GM23338 (cell line): ENCODE measurements at regions not wholly inside any gene's neighbourhood (a gene's known extent, or its start where the extent isn't known, plus 50 kb on each side); places are given as distances from the start of the nearest gene placed in this dataset.

Source experiments
- ATAC-seq: fragments of 200-7000 bp; cut with Tn5 transposase; 3 replicates; pipeline ENCODE4 v1.9.1; 2020
- DNase-seq: peaks from one replicate; pipeline ENCODE4 v3.0.0-alpha.2; 2015; ENCODE audit warnings: low spot score
- H2AFZ ChIP-seq: fragments of 200-600 bp; sonication (generic); 2 replicates; pipeline ENCODE4 v1.8.0; 2016; ENCODE audit warnings: antibody characterized with exemption, mild to moderate bottlenecking, moderate library complexity
- H3F3A ChIP-seq: fragments of 200-600 bp; sonication (generic); replicated peaks from 2 replicates; pipeline ENCODE4 v1.8.0; 2017; ENCODE audit warnings: antibody characterized with exemption, mixed run types, low read depth
- H3K27ac ChIP-seq: fragments of 200-600 bp; sonication (generic); 2 replicates; pipeline ENCODE4 v1.6.1; 2016; ENCODE audit warnings: low read depth
- H3K27me3 ChIP-seq: fragments of 200-600 bp; sonication (generic); 2 replicates; pipeline ENCODE4 v1.8.0; 2016; ENCODE audit warnings: mild to moderate bottlenecking, mixed run types, moderate library complexity; ENCODE audit not compliant: insufficient read depth
- H3K36me3 ChIP-seq: fragments of 200-600 bp; sonication (generic); 2 replicates; pipeline ENCODE4 v1.8.0; 2016; ENCODE audit warnings: mild to moderate bottlenecking; ENCODE audit not compliant: insufficient read depth
- H3K4me1 ChIP-seq: fragments of 200-600 bp; sonication (generic); 2 replicates; pipeline ENCODE4 v1.8.0; 2016; ENCODE audit warnings: mild to moderate bottlenecking, moderate library complexity; ENCODE audit not compliant: insufficient read depth
- H3K4me2 ChIP-seq: fragments of 200-600 bp; sonication (generic); 2 replicates; pipeline ENCODE4 v1.7.1; 2017; ENCODE audit warnings: mixed run types
- H3K4me3 ChIP-seq: fragments of 200-600 bp; sonication (generic); 2 replicates; pipeline ENCODE4 v1.6.1; 2016; ENCODE audit warnings: mixed run types
- H3K79me2 ChIP-seq: fragments of 200-600 bp; sonication (generic); replicated peaks from 2 replicates; pipeline ENCODE4 v1.8.0; 2017; ENCODE audit warnings: mild to moderate bottlenecking; ENCODE audit not compliant: insufficient read depth
- H3K9me2 ChIP-seq: fragments of 200-600 bp; sonication (generic); 2 replicates; pipeline ENCODE4 v1.8.0; 2017; ENCODE audit not compliant: insufficient read depth
- H4K20me1 ChIP-seq: fragments of 200-600 bp; sonication (generic); replicated peaks from 2 replicates; pipeline ENCODE4 v1.8.0; 2017; ENCODE audit warnings: mild to moderate bottlenecking; ENCODE audit not compliant: insufficient read depth
- H3K27ac Mint-ChIP-seq: 2 replicates; pipeline ENCODE4 v1.8.0; 2020; ENCODE audit warnings: inconsistent platforms, mild to moderate bottlenecking, moderate library complexity, mixed read lengths
- H3K27me3 Mint-ChIP-seq: 3 replicates; pipeline ENCODE4 v1.8.0; 2022; ENCODE audit warnings: low read depth, mild to moderate bottlenecking, moderate library complexity, mixed read lengths, inconsistent platforms; ENCODE audit not compliant: insufficient read depth, poor library complexity
- H3K36me3 Mint-ChIP-seq: 3 replicates; pipeline ENCODE4 v1.8.0; 2021; ENCODE audit warnings: low read depth, mild to moderate bottlenecking, inconsistent platforms, moderate library complexity, mixed read lengths
- H3K4me1 Mint-ChIP-seq: 3 replicates; pipeline ENCODE4 v1.8.0; 2020; ENCODE audit warnings: mild to moderate bottlenecking, inconsistent platforms, mixed read lengths
- H3K4me3 Mint-ChIP-seq: 3 replicates; pipeline ENCODE4 v1.8.0; 2021; ENCODE audit warnings: moderate library complexity, mild to moderate bottlenecking, inconsistent platforms, mixed read lengths
- H3K9me3 Mint-ChIP-seq: 3 replicates; pipeline ENCODE4 v1.8.0; 2020; ENCODE audit warnings: moderate library complexity, mild to moderate bottlenecking, inconsistent platforms, mixed read lengths
- JUNB ChIP-seq: IDR thresholded peaks from one replicate; pipeline ENCODE4 v1.6.1; 2016; ENCODE audit warnings: antibody characterized with exemption; ENCODE audit not compliant: unreplicated experiment
- ZNF114 ChIP-seq: fragments of 250-450 bp; sonication (Bioruptor Pico); IDR thresholded peaks from 2 replicates; pipeline ENCODE4 v1.5.0; 2020; ENCODE audit warnings: mild to moderate bottlenecking, moderate library complexity
- TF ChIP-seq, protein P1 (sequence below): fragments of 250-450 bp; sonication (Bioruptor Pico); IDR thresholded peaks from 2 replicates; pipeline ENCODE4 v1.5.0; 2020; ENCODE audit warnings: mild to moderate bottlenecking, moderate library complexity

DNA sequence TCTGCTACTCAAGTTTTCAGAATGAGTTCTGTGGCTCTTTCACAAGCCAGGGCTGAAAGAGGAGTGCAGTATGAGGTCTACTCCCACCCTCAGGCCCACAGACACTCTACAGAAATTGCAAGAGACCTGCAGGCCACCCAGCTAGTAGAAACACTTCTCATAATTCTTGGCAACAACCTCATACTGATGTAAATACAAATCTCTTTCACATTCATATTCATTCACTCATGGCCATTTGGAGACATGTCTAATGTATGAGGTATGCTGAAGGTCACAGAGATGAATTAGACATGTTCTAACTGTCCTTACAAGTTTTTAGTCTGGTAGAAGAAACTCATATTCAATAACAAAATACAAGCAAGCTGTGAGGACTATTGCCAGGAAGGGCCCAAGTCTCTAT is 83.8 kb upstream of the KLHL29 start (continued):
- TF ChIP-seq, protein P1, sequence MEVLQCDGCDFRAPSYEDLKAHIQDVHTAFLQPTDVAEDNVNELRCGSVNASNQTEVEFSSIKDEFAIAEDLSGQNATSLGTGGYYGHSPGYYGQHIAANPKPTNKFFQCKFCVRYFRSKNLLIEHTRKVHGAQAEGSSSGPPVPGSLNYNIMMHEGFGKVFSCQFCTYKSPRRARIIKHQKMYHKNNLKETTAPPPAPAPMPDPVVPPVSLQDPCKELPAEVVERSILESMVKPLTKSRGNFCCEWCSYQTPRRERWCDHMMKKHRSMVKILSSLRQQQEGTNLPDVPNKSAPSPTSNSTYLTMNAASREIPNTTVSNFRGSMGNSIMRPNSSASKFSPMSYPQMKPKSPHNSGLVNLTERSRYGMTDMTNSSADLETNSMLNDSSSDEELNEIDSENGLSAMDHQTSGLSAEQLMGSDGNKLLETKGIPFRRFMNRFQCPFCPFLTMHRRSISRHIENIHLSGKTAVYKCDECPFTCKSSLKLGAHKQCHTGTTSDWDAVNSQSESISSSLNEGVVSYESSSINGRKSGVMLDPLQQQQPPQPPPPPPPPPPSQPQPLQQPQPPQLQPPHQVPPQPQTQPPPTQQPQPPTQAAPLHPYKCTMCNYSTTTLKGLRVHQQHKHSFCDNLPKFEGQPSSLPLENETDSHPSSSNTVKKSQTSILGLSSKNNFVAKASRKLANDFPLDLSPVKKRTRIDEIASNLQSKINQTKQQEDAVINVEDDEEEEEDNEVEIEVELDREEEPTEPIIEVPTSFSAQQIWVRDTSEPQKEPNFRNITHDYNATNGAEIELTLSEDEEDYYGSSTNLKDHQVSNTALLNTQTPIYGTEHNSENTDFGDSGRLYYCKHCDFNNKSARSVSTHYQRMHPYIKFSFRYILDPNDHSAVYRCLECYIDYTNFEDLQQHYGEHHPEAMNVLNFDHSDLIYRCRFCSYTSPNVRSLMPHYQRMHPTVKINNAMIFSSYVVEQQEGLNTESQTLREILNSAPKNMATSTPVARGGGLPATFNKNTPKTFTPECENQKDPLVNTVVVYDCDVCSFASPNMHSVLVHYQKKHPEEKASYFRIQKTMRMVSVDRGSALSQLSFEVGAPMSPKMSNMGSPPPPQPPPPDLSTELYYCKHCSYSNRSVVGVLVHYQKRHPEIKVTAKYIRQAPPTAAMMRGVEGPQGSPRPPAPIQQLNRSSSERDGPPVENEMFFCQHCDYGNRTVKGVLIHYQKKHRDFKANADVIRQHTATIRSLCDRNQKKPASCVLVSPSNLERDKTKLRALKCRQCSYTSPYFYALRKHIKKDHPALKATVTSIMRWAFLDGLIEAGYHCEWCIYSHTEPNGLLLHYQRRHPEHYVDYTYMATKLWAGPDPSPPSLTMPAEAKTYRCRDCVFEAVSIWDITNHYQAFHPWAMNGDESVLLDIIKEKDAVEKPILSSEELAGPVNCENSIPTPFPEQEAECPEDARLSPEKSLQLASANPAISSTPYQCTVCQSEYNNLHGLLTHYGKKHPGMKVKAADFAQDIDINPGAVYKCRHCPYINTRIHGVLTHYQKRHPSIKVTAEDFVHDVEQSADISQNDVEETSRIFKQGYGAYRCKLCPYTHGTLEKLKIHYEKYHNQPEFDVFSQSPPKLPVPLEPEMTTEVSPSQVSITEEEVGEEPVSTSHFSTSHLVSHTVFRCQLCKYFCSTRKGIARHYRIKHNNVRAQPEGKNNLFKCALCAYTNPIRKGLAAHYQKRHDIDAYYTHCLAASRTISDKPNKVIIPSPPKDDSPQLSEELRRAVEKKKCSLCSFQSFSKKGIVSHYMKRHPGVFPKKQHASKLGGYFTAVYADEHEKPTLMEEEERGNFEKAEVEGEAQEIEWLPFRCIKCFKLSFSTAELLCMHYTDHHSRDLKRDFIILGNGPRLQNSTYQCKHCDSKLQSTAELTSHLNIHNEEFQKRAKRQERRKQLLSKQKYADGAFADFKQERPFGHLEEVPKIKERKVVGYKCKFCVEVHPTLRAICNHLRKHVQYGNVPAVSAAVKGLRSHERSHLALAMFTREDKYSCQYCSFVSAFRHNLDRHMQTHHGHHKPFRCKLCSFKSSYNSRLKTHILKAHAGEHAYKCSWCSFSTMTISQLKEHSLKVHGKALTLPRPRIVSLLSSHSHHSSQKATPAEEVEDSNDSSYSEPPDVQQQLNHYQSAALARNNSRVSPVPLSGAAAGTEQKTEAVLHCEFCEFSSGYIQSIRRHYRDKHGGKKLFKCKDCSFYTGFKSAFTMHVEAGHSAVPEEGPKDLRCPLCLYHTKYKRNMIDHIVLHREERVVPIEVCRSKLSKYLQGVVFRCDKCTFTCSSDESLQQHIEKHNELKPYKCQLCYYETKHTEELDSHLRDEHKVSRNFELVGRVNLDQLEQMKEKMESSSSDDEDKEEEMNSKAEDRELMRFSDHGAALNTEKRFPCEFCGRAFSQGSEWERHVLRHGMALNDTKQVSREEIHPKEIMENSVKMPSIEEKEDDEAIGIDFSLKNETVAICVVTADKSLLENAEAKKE: no peak
- TF ChIP-seq ZNF114: no peak

DNA sequence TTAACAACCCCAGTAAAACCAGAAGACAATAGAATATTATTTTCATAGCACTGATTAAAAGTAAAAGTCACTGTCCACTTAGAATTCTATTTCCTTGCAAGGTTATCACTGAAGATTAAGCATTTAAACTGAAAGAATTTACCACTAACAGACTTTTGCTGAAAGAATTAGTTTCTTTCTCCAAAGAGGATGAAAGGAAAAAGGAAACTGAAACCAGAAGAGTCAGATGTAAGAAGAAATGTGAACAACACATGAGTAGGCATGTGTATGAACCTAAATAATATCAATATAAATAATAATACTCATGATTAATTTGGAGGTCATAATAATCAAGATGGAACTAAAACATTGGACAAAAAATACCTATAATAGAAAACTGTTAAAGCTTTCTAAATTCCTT is 82.4 kb upstream of the KLHL29 start:
- TF ChIP-seq, protein P1: no peak
- TF ChIP-seq JUNB: no peak
- no peak overlapping the region for H3K4me3 ChIP-seq
- H3K27me3 Mint-ChIP-seq: peaks cover 3% of the 10 kb centered on the region
- ATAC-seq: no peak
- no peak overlapping the region for H3K4me2 ChIP-seq
- no peaks in the 10 kb centered on the region for H3K36me3 ChIP-seq
- H3K4me1 ChIP-seq: peaks cover 3% of the 10 kb centered on the region; the same call in 1 of the 2 replicates
- H4K20me1 ChIP-seq: no peaks in the 10 kb centered on the region
- H3K27ac Mint-ChIP-seq: no peak overlapping the region
- H3F3A ChIP-seq: no peaks in the 10 kb centered on the region
- H3K27me3 ChIP-seq: no peaks in the 10 kb centered on the region
- no peak for DNase-seq
- no peak overlapping the region for H3K4me3 Mint-ChIP-seq
- H3K79me2 ChIP-seq: no peaks in the 10 kb centered on the region
- H3K27ac ChIP-seq: no peak overlapping the region
- no peaks in the 10 kb centered on the region; the same call in 1 of the 3 replicates for H3K4me1 Mint-ChIP-seq
- no peak overlapping the region for H2AFZ ChIP-seq
- H3K9me2 ChIP-seq: peaks cover 14% of the 10 kb centered on the region; the same call in 1 of the 2 replicates
- H3K9me3 Mint-ChIP-seq: no peaks in the 10 kb centered on the region
- no peaks in the 10 kb centered on the region for H3K36me3 Mint-ChIP-seq
